ENCODE measurements at regions not wholly inside any gene's neighbourhood (a gene's known extent, or its start where the extent isn't known, plus 50 kb on each side); places are given as distances from the start of the nearest gene placed in this dataset.

DNA sequence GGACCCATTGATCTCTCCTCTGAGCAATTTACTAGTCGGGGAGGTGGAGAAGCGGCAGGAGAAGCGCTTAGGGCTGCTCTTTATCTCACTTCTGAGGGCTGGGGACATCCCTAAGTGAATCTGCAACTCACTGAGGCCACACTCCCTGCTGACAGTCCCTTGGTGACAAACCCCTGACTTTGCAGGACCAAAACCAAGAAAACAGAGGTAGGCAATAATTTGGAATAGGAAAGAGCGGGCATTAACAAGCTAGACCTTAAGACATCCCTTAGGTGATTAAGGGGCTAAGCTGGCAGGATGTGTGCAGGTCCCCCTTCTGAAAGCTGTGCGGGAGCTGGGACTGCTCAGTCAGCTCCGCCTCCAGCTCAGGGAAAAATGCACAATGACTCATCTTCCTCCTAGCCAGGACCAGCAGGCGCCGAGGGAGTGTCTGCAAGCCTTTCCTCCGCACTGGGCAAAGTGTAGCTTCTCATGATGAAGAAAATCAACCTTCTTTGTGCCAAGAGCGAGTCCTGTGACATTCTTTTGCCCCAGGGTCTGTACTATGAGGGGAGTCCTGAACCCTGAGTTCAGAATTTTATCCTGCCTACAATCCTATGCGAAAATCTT lies 63.3 kb downstream of the BOD1L2 start:
- H3K9me3 Mint-ChIP-seq (ENCODE audit: unreplicated experiment) = peaks cover 2% of the 10 kb centered on the region
- TF ChIP-seq, protein P1, sequence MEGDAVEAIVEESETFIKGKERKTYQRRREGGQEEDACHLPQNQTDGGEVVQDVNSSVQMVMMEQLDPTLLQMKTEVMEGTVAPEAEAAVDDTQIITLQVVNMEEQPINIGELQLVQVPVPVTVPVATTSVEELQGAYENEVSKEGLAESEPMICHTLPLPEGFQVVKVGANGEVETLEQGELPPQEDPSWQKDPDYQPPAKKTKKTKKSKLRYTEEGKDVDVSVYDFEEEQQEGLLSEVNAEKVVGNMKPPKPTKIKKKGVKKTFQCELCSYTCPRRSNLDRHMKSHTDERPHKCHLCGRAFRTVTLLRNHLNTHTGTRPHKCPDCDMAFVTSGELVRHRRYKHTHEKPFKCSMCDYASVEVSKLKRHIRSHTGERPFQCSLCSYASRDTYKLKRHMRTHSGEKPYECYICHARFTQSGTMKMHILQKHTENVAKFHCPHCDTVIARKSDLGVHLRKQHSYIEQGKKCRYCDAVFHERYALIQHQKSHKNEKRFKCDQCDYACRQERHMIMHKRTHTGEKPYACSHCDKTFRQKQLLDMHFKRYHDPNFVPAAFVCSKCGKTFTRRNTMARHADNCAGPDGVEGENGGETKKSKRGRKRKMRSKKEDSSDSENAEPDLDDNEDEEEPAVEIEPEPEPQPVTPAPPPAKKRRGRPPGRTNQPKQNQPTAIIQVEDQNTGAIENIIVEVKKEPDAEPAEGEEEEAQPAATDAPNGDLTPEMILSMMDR (IDR thresholded peaks at IDR 0.05; ENCODE audit: partially characterized antibody, unreplicated experiment) = no peak
- H3K4me3 Mint-ChIP-seq (ENCODE audit: unreplicated experiment) = peak overlapping the region; percentile 40
- peak overlapping the region; percentile 70 for H3K27ac Mint-ChIP-seq (ENCODE audit: unreplicated experiment)
- H3K4me1 Mint-ChIP-seq (ENCODE audit: low read depth, unreplicated experiment) = peaks cover 20% of the 10 kb centered on the region
- DNase-seq = peak; percentile 65
- H3K36me3 Mint-ChIP-seq (ENCODE audit: unreplicated experiment) = peaks cover 2% of the 10 kb centered on the region
- peaks cover 6% of the 10 kb centered on the region for H3K27me3 Mint-ChIP-seq (ENCODE audit: unreplicated experiment)

DNA sequence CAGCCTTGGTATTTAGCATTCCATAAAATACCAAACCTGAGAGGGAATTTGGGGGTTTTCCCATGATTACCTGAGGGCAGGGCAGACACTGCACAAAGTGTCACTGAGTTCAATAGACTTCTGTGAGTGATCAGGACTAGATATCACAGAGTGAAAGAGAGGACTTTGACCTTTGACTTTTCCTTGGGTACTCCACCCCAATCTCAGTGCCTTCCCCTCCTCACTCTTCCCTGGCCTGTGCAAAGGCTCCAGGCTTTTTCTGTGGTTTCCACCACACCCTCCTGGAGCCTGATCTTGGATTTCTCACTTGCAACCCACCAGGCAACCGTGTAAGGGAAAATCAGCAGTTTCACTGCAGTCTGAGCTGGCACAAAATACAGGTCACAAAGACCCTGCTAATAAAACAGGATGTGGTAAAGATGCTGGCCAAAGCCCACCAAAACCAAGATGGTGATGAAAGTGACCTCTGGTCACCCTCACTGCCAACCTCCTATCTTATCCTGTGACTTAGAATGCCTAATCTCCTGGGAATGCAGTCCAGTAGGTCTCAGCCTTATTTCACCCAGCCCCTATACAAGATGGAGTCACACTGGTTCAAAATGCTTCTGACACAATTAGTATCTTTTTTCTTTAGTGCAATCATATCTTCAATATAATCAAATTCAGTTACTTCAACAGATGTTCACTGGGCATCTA lies 64.0 kb downstream of the BOD1L2 start:
- Mint-ChIP-seq H3K4me3 (ENCODE audit: unreplicated experiment) (no peak overlapping the region), H3K36me3 (ENCODE audit: unreplicated experiment) (no peaks in the 10 kb centered on the region), H3K27me3 (ENCODE audit: unreplicated experiment) (peaks cover 6% of the 10 kb centered on the region), H3K9me3 (ENCODE audit: unreplicated experiment) (peaks cover 2% of the 10 kb centered on the region), H3K27ac (ENCODE audit: unreplicated experiment) (no peak overlapping the region), H3K4me1 (ENCODE audit: low read depth, unreplicated experiment) (peaks cover 20% of the 10 kb centered on the region)
- TF ChIP-seq, protein P1 (IDR thresholded peaks at IDR 0.05; ENCODE audit: partially characterized antibody, unreplicated experiment) = no peak
- DNase-seq = no peak

DNA sequence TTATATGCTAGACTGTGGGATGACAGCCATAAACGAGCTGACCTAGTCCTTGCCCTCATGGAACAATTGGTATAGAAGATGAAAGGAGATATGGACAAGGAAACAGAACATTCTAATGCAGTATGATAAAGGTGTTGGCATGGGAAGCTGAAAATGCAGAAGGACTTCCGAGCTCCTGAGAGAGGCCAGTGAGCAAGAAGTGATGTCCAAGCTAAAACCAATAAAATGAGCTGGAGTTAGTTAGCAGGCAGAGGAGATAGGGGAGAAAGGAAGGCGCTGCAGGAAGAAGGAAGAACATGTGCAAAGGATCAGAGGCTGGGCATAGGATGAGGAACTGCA lies 64.5 kb downstream of the BOD1L2 start:
- DNase-seq = no peak
- H3K4me3 Mint-ChIP-seq (ENCODE audit: unreplicated experiment) = no peak overlapping the region
- H3K9me3 Mint-ChIP-seq (ENCODE audit: unreplicated experiment) = peaks cover 2% of the 10 kb centered on the region
- TF ChIP-seq, protein P1 (IDR thresholded peaks at IDR 0.05; ENCODE audit: partially characterized antibody, unreplicated experiment) = no peak
- no peaks in the 10 kb centered on the region for H3K36me3 Mint-ChIP-seq (ENCODE audit: unreplicated experiment)
- peaks cover 6% of the 10 kb centered on the region for H3K27me3 Mint-ChIP-seq (ENCODE audit: unreplicated experiment)
- no peak overlapping the region for H3K27ac Mint-ChIP-seq (ENCODE audit: unreplicated experiment)
- H3K4me1 Mint-ChIP-seq (ENCODE audit: low read depth, unreplicated experiment) = peaks cover 20% of the 10 kb centered on the region

DNA sequence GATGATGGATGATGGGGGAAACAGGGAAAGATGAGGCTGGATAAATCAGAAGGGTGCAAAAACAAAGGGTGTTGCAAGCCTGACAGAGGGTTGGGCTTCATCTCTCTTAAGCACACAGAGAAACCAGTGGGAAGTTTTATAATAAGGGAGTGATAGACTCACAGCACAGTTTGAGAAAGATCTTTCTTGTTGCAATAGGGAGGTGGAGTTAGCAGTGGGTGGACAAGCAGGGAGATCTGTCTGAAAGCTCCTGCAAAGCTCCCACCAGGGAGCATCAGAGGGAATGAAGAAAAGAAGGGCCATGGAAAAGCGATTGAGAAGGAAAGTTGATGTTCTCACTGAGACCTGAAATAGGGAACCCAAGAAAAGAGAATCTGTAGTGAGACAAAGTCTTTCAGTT lies 64.9 kb downstream of the BOD1L2 start:
- Mint-ChIP-seq H3K4me1 (ENCODE audit: low read depth, unreplicated experiment) (peaks cover 20% of the 10 kb centered on the region), H3K4me3 (ENCODE audit: unreplicated experiment) (no peak overlapping the region), H3K27ac (ENCODE audit: unreplicated experiment) (no peak overlapping the region), H3K27me3 (ENCODE audit: unreplicated experiment) (peaks cover 6% of the 10 kb centered on the region), H3K9me3 (ENCODE audit: unreplicated experiment) (peaks cover 2% of the 10 kb centered on the region), H3K36me3 (ENCODE audit: unreplicated experiment) (no peaks in the 10 kb centered on the region)
- DNase-seq = no peak
- TF ChIP-seq, protein P1 (IDR thresholded peaks at IDR 0.05; ENCODE audit: partially characterized antibody, unreplicated experiment) = no peak

DNA sequence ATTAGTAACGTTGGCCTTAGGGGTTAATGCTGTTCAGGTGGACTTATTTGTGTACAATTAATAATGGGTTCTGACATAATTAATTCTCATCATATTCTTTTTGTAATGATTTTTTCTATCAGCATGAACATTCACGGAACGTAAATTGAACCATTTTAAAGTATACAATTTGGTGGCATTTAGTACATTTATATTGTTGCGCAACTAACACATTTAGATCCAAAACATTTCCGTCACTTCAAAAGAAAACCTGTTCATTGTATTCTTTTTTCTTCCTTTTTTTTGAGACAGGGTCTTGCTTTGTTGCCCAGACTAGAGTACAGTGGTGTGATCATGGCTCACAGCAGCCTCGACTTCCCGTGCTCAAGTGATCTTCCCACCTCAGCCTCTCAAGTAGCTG lies 65.8 kb downstream of the BOD1L2 start:
- Mint-ChIP-seq H3K4me3 (ENCODE audit: unreplicated experiment) (no peak overlapping the region), H3K27ac (ENCODE audit: unreplicated experiment) (no peak overlapping the region), H3K36me3 (ENCODE audit: unreplicated experiment) (no peaks in the 10 kb centered on the region), H3K4me1 (ENCODE audit: low read depth, unreplicated experiment) (peaks cover 17% of the 10 kb centered on the region), H3K9me3 (ENCODE audit: unreplicated experiment) (peaks cover 2% of the 10 kb centered on the region), H3K27me3 (ENCODE audit: unreplicated experiment) (peaks cover 6% of the 10 kb centered on the region)
- no peak for DNase-seq
- TF ChIP-seq, protein P1 (IDR thresholded peaks at IDR 0.05; ENCODE audit: partially characterized antibody, unreplicated experiment) = no peak

Measured in glutamatergic neuron (in vitro differentiated cells).